ENCODE measurements at regions not wholly inside any gene's neighbourhood (a gene's known extent, or its start where the extent isn't known, plus 50 kb on each side); places are given as distances from the start of the nearest gene placed in this dataset.

DNA sequence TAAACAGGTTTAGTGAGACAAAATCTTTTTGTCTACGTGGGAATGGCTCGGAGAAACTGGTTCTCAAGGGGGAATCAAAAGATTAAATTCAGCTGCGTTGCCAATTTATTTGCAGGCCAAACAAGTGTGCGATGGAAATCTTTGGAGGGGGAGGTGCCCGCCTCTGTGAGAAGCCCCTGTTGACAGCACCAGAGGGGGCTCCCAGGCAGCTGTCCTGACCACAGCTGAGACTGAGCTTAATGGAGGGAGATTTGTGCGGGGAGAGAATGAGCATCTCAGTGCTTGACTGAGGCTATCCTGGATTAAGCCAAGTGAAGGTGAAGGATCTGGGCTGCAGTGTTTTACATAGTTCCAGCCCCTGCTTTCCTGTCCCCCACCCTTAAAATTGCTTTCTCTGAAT is 169.7 kb downstream of the ATG4C start:
- Histone ChIP-seq H3K27me3 (ENCODE audit: insufficient read depth, low read length) (peaks cover 11% of the 10 kb centered on the region), H2AFZ (ENCODE audit: low read length) (no peak overlapping the region), H3K4me1 (ENCODE audit: insufficient read depth, low read length) (no peaks in the 10 kb centered on the region), H3K79me2 (ENCODE audit: insufficient read depth, low read length) (no peaks in the 10 kb centered on the region), H3K36me3 (ENCODE audit: insufficient read depth, low read length) (no peaks in the 10 kb centered on the region), H4K20me1 (ENCODE audit: insufficient read depth, low read length) (no peaks in the 10 kb centered on the region), H3K27ac (ENCODE audit: low read depth, low read length) (no peak overlapping the region), H3K4me3 (ENCODE audit: insufficient read depth, low read length) (no peak overlapping the region), H3K4me2 (ENCODE audit: insufficient read depth, low read length) (no peak overlapping the region), H3K9me3 (ENCODE audit: low read depth, low read length) (no peaks in the 10 kb centered on the region)
- TF ChIP-seq CTCF (IDR thresholded peaks at IDR 0.05; ENCODE audit: extremely low read depth, low read depth, low read length), result no peak
- no peak for DNase-seq (ENCODE audit: insufficient read length, low spot score, missing footprints)

GRCh38 chr1:62954758-62955157 is 170.8 kb downstream of the ATG4C start:
- no peak overlapping the region for H3K4me3 ChIP-seq (ENCODE audit: insufficient read depth, low read length)
- no peaks in the 10 kb centered on the region for H4K20me1 ChIP-seq (ENCODE audit: insufficient read depth, low read length)
- H3K36me3 ChIP-seq (ENCODE audit: insufficient read depth, low read length), result no peaks in the 10 kb centered on the region
- peaks cover 11% of the 10 kb centered on the region for H3K27me3 ChIP-seq (ENCODE audit: insufficient read depth, low read length)
- DNase-seq (ENCODE audit: insufficient read length, low spot score, missing footprints), result no peak
- no peaks in the 10 kb centered on the region for H3K4me1 ChIP-seq (ENCODE audit: insufficient read depth, low read length)
- H3K79me2 ChIP-seq (ENCODE audit: insufficient read depth, low read length), result no peaks in the 10 kb centered on the region
- H2AFZ ChIP-seq (ENCODE audit: low read length), result no peak overlapping the region
- no peak overlapping the region for H3K27ac ChIP-seq (ENCODE audit: low read depth, low read length)
- H3K9me3 ChIP-seq (ENCODE audit: low read depth, low read length), result no peaks in the 10 kb centered on the region
- no peak for TF ChIP-seq CTCF (IDR thresholded peaks at IDR 0.05; ENCODE audit: extremely low read depth, low read depth, low read length)
- no peak overlapping the region for H3K4me2 ChIP-seq (ENCODE audit: insufficient read depth, low read length)

GRCh38 chr1:62955666-62956065 is 171.7 kb downstream of the ATG4C start:
- Histone ChIP-seq H3K27me3 (ENCODE audit: insufficient read depth, low read length) (peaks cover 8% of the 10 kb centered on the region), H3K4me2 (ENCODE audit: insufficient read depth, low read length) (no peak overlapping the region), H3K27ac (ENCODE audit: low read depth, low read length) (no peak overlapping the region), H3K4me3 (ENCODE audit: insufficient read depth, low read length) (no peak overlapping the region), H3K36me3 (ENCODE audit: insufficient read depth, low read length) (no peaks in the 10 kb centered on the region), H3K79me2 (ENCODE audit: insufficient read depth, low read length) (no peaks in the 10 kb centered on the region), H2AFZ (ENCODE audit: low read length) (no peak overlapping the region), H3K9me3 (ENCODE audit: low read depth, low read length) (no peaks in the 10 kb centered on the region), H3K4me1 (ENCODE audit: insufficient read depth, low read length) (no peaks in the 10 kb centered on the region), H4K20me1 (ENCODE audit: insufficient read depth, low read length) (no peaks in the 10 kb centered on the region)
- TF ChIP-seq CTCF (IDR thresholded peaks at IDR 0.05; ENCODE audit: extremely low read depth, low read depth, low read length), result no peak
- no peak for DNase-seq (ENCODE audit: insufficient read length, low spot score, missing footprints)

DNA sequence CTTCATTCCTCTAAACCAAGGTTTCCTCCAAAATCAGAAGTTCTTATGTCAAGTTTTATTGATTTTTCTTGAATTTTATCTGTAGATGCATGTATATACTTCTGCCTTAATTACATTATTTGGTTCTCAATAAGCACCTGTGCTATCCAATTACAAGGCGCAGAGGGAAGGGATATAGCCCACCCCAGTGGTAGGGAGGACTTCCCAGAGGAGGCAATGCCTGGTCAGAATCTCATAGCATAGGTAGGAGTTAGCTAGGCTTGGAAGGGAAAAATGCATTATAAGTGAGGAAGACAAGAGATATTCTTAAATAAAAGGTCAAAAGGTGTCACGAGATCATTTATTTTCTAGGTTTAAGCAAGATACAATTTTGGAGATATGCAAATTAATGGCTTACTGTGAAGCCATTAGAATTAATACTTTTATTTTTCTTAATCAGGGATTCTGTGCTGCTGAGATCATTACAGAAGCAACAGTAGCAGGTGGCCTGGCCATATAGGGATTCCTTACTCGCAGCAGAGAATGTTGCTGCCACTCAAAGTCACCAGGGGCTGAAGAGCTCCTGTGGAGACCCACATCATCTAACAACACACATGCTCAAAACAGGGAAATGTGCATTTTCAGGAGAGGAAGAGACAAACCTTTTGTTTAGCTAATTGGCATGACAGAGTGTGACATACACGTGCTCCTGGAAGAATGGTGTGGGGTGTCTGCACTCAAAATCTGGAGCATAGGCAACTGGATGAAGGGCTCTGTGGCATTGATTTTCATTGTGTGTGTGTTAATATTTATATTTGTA is 178.3 kb downstream of the ATG4C start:
- no peaks in the 10 kb centered on the region for H3K9me3 ChIP-seq (ENCODE audit: low read depth, low read length)
- no peak overlapping the region for H3K27ac ChIP-seq (ENCODE audit: low read depth, low read length)
- H3K36me3 ChIP-seq (ENCODE audit: insufficient read depth, low read length), result no peaks in the 10 kb centered on the region
- H3K4me1 ChIP-seq (ENCODE audit: insufficient read depth, low read length), result no peaks in the 10 kb centered on the region
- no peak overlapping the region for H3K4me2 ChIP-seq (ENCODE audit: insufficient read depth, low read length)
- no peak for DNase-seq (ENCODE audit: insufficient read length, low spot score, missing footprints)
- no peak overlapping the region for H2AFZ ChIP-seq (ENCODE audit: low read length)
- TF ChIP-seq CTCF (IDR thresholded peaks at IDR 0.05; ENCODE audit: extremely low read depth, low read depth, low read length), result no peak
- no peaks in the 10 kb centered on the region for H3K79me2 ChIP-seq (ENCODE audit: insufficient read depth, low read length)
- H4K20me1 ChIP-seq (ENCODE audit: insufficient read depth, low read length), result no peaks in the 10 kb centered on the region
- H3K27me3 ChIP-seq (ENCODE audit: insufficient read depth, low read length), result no peaks in the 10 kb centered on the region
- H3K4me3 ChIP-seq (ENCODE audit: insufficient read depth, low read length), result no peak overlapping the region

Data from osteoblast (primary cell).